AG04449 (cell line): ENCODE measurements at regions not wholly inside any gene's neighbourhood (a gene's known extent, or its start where the extent isn't known, plus 50 kb on each side); places are given as distances from the start of the nearest gene placed in this dataset.
"Not testable (repeated sequence)": the region's sequence is repeated elsewhere in the genome, so short reads cannot be mapped to it uniquely, and the experiment has no call there.

Source experiments
- CTCF ChIA-PET: fragments of 350-600 bp; formaldehyde crosslinking; extraction: SDS; loops from one replicate; lab custom pipeline; 2021; ENCODE audit warnings: antibody characterized with exemption; lab: Yijun Ruan, JAX
- POLR2A ChIA-PET: fragments of 400-600, 350-600 bp; formaldehyde crosslinking; extraction: SDS; loops from one replicate; lab custom pipeline; 2020; ENCODE audit warnings: antibody characterized with exemption, inconsistent platforms; lab: Yijun Ruan, JAX
- DNase-seq: peaks from one replicate; pipeline ENCODE4 v3.0.0-alpha.2; 2010; ENCODE audit warnings: low read depth, low spot score
- H3K4me3 ChIP-seq: 2 replicates; pipeline ENCODE4 v1.5.1; 2011; ENCODE audit warnings: low read depth, mild to moderate bottlenecking, control low read depth, low read length
- CTCF ChIP-seq: IDR thresholded peaks from one replicate; pipeline ENCODE4 v1.5.1; 2011; ENCODE audit warnings: mild to moderate bottlenecking, moderate library complexity, low read length, control low read depth, inconsistent platforms; ENCODE audit not compliant: insufficient read depth; ENCODE audit errors: missing control alignments

DNA sequence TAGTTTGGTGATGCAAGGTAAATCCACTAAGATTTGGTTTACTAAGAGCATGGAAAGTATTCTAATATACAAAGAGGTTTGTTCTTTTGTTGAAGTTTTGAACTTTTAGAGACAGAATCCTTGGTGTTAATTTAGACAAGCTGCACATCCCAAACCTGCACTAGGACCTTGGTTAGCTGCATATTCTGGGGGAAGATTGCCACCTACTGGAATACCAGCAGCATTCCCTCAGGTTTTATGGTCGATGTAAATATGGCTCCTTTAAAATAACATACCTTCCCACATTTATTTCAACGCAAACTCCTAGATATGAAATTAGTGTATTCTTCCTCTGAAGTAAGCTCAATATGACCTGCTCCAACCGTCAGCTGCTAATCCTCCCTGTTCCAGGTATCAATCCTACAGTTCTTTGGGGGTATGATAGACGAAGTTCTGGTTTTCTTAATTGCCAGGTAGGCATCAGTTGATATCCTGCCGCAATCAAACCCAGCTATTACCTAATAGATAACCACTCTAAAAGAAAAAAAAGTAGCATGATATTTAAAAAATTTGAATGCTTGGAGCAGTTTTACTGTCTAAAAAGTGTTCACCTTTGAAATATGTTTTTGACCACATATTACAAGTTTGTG, 624.1 kb downstream of the ISL1 start:
- CTCF ChIA-PET = interaction anchor here (2.0 to 2.1 kb wide), 2 partner anchors 1044 to 1049 kb away, joined by 6 to 11 read pairs; no protein-coding TSS in a partner anchor
- no peak overlapping the region for H3K4me3 ChIP-seq
- DNase-seq = no peak
- POLR2A ChIA-PET = no interaction called here
- peak; percentile 44 for TF ChIP-seq CTCF

DNA sequence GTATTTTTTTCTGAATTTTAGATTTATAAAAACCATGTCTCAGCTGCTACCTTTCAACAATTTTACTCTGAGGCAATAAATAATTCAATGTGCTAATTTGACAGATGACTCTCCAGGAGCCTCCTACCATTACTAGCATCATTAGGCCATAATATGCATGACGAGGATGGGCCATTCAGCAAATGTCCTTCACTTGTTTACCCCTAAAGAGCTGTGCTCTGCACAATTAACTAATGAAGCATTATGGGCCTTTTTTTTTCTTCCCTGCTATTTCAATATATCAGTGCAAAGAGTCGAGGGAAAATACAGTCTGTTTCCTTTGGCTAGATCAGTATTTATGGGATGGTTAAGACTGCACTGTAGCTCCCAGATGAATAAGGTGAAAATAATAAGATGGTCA, 627.2 kb downstream of the ISL1 start:
- POLR2A ChIA-PET = no interaction called here
- CTCF ChIA-PET = no interaction called here
- TF ChIP-seq CTCF = no peak
- H3K4me3 ChIP-seq = no peak overlapping the region
- DNase-seq = no peak

DNA sequence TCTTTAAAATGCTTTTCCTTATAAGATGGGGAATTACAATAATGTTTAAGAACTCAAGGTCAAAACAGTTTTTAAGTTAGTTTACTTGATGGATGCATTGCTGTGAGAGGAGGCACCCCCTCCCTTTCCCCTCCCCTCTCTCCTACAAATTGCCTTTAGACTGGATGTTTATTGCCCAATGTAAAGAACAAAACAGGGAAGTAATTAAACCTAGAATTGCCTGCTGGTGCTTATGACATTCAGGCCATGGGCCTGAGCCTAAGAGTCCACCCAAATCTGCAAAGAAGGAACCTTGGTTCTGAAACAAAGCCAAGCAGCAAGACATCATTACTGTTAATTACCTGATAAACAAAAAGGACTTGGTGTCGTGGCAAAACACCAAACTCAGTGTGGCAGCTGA, 630.3 kb downstream of the ISL1 start:
- ChIA-PET POLR2A (no interaction called here), CTCF (no interaction called here)
- DNase-seq = no peak
- TF ChIP-seq CTCF = no peak
- H3K4me3 ChIP-seq = no peak overlapping the region

DNA sequence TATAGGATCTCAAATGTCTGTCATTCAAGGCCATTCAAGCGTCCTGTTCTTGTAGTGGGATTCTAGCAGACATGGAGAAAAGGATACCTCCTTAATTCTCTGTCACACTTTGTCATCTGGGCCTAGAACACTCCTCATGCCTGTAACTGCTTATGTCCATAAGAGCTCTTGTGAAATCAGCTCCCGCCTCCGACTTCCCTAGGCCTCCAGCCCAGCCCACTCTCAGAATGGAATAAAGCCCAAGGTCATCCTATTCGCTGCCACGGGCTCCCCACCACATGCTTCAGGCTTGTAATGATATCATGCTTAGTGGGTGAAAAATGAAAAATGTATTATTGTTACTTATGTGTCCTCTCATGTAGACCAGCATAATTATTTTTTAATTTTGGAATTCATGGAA, 632.5 kb downstream of the ISL1 start:
- ChIA-PET POLR2A (no interaction called here), CTCF (no interaction called here)
- DNase-seq = no peak
- TF ChIP-seq CTCF = no peak
- no peak overlapping the region for H3K4me3 ChIP-seq

GRCh38 chr5:52017567-52017966, 634.3 kb downstream of the ISL1 start:
- ChIA-PET POLR2A (no interaction called here), CTCF (no interaction called here)
- H3K4me3 ChIP-seq = no peak overlapping the region
- TF ChIP-seq CTCF = no peak
- DNase-seq = no peak

DNA sequence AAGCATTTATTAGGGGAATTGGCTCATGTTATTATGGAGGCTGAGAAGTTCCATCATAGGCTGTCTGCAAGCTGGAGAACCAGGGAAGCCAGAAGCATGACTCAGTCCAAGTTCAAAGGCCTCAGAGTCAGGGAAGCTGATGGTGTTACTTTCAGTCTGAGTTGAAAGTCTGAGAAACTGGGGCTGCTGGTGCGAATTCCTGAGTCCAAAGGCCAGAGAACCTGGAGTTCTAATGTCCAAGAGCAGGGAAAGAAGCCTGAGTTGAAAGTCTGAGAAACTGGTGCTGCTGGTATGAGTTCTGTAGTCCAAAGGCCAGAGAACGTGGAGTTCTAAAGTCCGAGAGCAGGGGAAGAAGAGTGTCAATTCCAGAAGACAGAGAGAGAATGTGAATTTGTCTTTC, 641.1 kb downstream of the ISL1 start:
- H3K4me3 ChIP-seq = no peak overlapping the region
- no peak for TF ChIP-seq CTCF
- ChIA-PET CTCF (no interaction called here), POLR2A (no interaction called here)
- no peak for DNase-seq

DNA sequence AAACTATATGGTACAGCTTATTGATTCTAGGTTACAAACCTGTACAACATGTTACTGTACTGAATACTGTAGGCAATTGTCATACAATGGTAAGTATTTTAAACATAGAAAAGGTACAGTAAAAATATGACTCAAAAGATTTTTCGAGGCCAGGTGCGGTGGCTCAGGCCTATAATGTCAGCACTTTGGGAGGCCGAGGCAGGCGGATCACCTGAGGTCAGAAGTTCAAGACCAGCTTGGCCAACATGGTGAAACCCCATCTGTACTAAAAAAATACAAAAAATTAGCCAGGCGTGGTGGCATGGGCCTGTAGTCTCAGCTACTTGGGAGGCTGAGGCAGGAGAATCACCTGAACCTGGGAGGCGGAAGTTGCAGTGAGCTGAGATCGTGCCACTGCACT, 646.6 kb downstream of the ISL1 start:
- CTCF ChIA-PET = not testable (repeated sequence)

More for the DNA sequence above, 646.6 kb downstream of the ISL1 start:
- DNase-seq, H3K4me3 ChIP-seq, POLR2A ChIA-PET: not testable (repeated sequence)
